ENCODE measurements at regions not wholly inside any gene's neighbourhood (a gene's known extent, or its start where the extent isn't known, plus 50 kb on each side); places are given as distances from the start of the nearest gene placed in this dataset.
"Not testable (repeated sequence)": the region's sequence is repeated elsewhere in the genome, so short reads cannot be mapped to it uniquely, and the experiment has no call there.

DNA sequence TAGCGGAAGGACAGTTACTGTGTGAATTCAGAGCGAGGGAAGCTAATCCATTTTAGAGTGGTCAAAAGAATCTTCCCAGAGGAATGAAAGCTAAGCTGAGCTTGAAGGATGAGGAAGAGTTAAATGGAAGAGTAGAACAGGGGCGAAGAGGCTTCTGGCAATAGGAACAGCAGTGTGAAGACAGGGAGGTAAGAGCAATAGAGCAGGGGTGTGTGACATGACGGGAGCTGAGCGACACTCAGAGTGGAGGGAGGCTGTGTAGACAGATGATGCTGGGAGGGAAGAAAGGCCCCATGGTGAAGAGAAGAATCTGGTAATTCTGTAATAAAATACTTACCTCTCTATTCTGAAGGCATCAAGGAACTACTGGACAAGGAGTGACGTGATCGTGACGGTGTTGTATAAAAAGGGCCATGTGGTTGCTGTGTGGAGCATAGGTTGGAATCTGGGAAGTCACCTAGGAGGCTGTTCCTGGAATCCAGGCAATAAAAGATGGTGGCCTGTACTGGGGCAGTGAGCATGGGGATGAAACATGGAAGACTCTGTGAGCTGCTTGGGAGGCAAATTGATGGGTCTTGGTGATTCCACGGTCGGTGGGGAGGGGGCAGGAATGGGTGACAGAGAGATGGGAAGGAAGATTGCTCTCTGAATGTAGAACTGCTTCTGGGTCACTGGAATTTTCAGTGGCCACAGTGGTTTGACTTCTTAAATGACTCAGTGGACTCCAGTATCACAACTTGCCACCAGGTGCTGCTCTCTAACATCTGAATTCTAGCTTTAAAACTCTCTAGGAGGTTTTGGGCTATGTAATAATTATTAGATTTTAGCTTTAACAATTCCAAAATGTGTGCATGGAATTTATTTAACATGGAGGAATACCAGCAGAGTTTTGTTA, 164.1 kb downstream of the ATP23 start:
- Histone ChIP-seq H3K4me1 (ENCODE audit: control insufficient read depth in 2 of 2, insufficient read depth in 2 of 2, low read length in 2 of 2) (no peaks in the 10 kb centered on the region), H3K27me3 (ENCODE audit: control insufficient read depth in 2 of 2, insufficient read depth in 1 of 2, low read length in 1 of 2) (no peaks in the 10 kb centered on the region), H3K9me3 (ENCODE audit: control insufficient read depth in 2 of 2, insufficient read depth in 1 of 2, low read length in 1 of 2) (no peaks in the 10 kb centered on the region), H3K27ac (ENCODE audit: low read depth in 1 of 2, low read length in 1 of 2) (no peak overlapping the region), H3K4me3 (ENCODE audit: low read length in 2 of 2) (no peak overlapping the region), H3K36me3 (ENCODE audit: control insufficient read depth in 2 of 2, insufficient read depth in 2 of 2, low read length in 1 of 2) (no peaks in the 10 kb centered on the region)
- DNase-seq (ENCODE audit: low read depth in 6 of 9, low spot score in 9 of 9), result no peak
- 95% methylated on average over 10 of the region's 10 CpGs for WGBS

DNA sequence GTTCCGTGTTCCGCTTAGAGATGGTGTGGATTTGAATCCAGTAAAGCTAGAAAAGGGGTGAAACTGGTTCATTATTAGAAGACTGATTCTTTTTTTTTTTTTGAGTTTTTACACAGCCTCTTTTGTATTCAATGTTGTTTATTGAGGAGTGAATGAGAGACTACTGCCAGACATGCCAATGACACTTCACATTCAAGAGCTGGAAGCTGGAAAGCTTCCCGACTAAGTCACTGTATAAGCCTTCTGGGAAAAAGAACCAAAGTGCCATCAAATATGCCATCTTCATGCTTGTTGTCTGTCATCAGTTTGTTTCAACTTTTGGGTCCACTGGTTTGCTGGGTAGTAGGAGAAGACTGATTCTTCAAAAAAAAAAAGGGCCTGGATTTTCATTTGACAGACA, 164.8 kb downstream of the ATP23 start:
- no peak overlapping the region for H3K4me3 ChIP-seq (ENCODE audit: low read length in 2 of 2)
- H3K4me1 ChIP-seq (ENCODE audit: control insufficient read depth in 2 of 2, insufficient read depth in 2 of 2, low read length in 2 of 2), result no peaks in the 10 kb centered on the region
- H3K27me3 ChIP-seq (ENCODE audit: control insufficient read depth in 2 of 2, insufficient read depth in 1 of 2, low read length in 1 of 2), result no peaks in the 10 kb centered on the region
- DNase-seq (ENCODE audit: low read depth in 6 of 9, low spot score in 9 of 9), result no peak
- no peaks in the 10 kb centered on the region for H3K9me3 ChIP-seq (ENCODE audit: control insufficient read depth in 2 of 2, insufficient read depth in 1 of 2, low read length in 1 of 2)
- 99% methylated on average over 3 of the region's 3 CpGs for WGBS
- H3K27ac ChIP-seq (ENCODE audit: low read depth in 1 of 2, low read length in 1 of 2), result no peak overlapping the region
- H3K36me3 ChIP-seq (ENCODE audit: control insufficient read depth in 2 of 2, insufficient read depth in 2 of 2, low read length in 1 of 2), result no peaks in the 10 kb centered on the region

DNA sequence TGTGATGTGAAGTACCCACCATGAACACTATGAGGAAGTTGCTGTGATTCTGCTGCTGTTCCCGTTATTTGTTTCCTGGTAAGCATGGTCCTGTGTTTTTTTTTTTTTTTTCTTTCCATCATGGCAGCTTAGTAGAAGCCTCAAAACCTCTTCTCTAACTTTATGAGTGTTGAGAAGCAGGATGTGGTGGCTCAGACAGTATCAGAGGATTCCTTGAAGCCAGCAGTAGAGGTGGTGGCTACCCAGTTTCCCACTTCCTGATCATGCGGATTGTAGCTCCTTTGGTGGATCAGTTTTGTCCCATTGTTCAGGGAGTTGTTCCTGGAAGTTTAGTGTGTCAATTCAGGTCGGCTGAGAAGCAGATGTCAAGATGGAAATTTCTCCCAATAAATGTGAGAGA, 175.8 kb downstream of the ATP23 start:
- H3K27ac ChIP-seq (ENCODE audit: low read depth in 1 of 2, low read length in 1 of 2), result no peak overlapping the region
- H3K4me1 ChIP-seq (ENCODE audit: control insufficient read depth in 2 of 2, insufficient read depth in 2 of 2, low read length in 2 of 2), result no peaks in the 10 kb centered on the region
- H3K4me3 ChIP-seq (ENCODE audit: low read length in 2 of 2), result no peak overlapping the region
- H3K36me3 ChIP-seq (ENCODE audit: control insufficient read depth in 2 of 2, insufficient read depth in 2 of 2, low read length in 1 of 2), result no peaks in the 10 kb centered on the region
- H3K9me3 ChIP-seq (ENCODE audit: control insufficient read depth in 2 of 2, insufficient read depth in 1 of 2, low read length in 1 of 2), result no peaks in the 10 kb centered on the region
- DNase-seq (ENCODE audit: low read depth in 6 of 9, low spot score in 9 of 9), result no peak
- no peaks in the 10 kb centered on the region for H3K27me3 ChIP-seq (ENCODE audit: control insufficient read depth in 2 of 2, insufficient read depth in 1 of 2, low read length in 1 of 2)
- 37% methylated on average over 3 of the region's 3 CpGs for WGBS

DNA sequence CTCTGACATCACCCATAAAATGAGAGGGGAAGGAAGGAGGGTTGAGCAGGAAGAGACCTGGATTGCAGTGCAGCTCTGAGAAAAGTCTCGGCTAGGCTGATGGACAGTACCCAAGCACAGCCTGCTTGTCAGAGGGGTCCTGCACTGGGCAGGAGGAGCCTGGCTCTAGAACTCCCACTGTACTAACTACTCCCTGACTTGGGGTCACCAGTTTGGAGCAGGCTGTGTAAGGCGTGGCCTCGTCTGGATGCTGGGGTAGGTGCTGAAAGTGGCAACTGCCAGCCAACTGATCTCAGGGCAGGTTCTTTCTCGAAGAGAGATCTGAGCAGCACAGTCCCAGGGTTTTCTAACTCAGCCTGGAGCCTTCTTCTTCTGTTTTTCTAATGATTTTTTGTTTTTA, 176.3 kb downstream of the ATP23 start:
- Histone ChIP-seq H3K4me1 (ENCODE audit: control insufficient read depth in 2 of 2, insufficient read depth in 2 of 2, low read length in 2 of 2) (no peaks in the 10 kb centered on the region), H3K9me3 (ENCODE audit: control insufficient read depth in 2 of 2, insufficient read depth in 1 of 2, low read length in 1 of 2) (no peaks in the 10 kb centered on the region), H3K27ac (ENCODE audit: low read depth in 1 of 2, low read length in 1 of 2) (no peak overlapping the region), H3K27me3 (ENCODE audit: control insufficient read depth in 2 of 2, insufficient read depth in 1 of 2, low read length in 1 of 2) (no peaks in the 10 kb centered on the region), H3K36me3 (ENCODE audit: control insufficient read depth in 2 of 2, insufficient read depth in 2 of 2, low read length in 1 of 2) (no peaks in the 10 kb centered on the region), H3K4me3 (ENCODE audit: low read length in 2 of 2) (no peak overlapping the region)
- DNase-seq (ENCODE audit: low read depth in 6 of 9, low spot score in 9 of 9), result no peak
- WGBS, result 80% methylated on average over 4 of the region's 4 CpGs

DNA sequence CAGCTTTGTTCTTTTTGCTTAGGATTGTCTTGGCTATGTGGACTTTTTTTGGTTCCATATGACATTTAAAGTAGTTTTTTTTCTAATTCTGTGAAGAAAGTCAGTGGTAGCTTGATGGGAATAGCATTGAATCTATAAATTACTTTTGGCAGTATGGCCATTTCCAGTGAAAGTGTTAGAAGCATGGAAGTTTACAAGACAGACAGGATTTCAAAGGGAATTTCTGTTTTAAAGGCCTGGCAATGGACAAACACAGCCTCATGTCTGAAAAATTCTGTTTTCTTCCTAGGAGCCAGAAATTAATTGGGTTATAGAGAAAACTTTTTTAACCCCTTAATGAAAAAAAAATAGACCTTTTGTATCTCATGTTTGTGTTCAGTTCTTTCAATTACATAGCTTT, 184.4 kb downstream of the ATP23 start:
- not testable (repeated sequence) for DNase-seq (ENCODE audit: low read depth in 6 of 9, low spot score in 9 of 9); H3K4me3 ChIP-seq (ENCODE audit: low read length in 2 of 2); H3K9me3 ChIP-seq (ENCODE audit: control insufficient read depth in 2 of 2, insufficient read depth in 1 of 2, low read length in 1 of 2); H3K27ac ChIP-seq (ENCODE audit: low read depth in 1 of 2, low read length in 1 of 2); H3K36me3 ChIP-seq (ENCODE audit: control insufficient read depth in 2 of 2, insufficient read depth in 2 of 2, low read length in 1 of 2); H3K27me3 ChIP-seq (ENCODE audit: control insufficient read depth in 2 of 2, insufficient read depth in 1 of 2, low read length in 1 of 2); H3K4me1 ChIP-seq (ENCODE audit: control insufficient read depth in 2 of 2, insufficient read depth in 2 of 2, low read length in 2 of 2)

DNA sequence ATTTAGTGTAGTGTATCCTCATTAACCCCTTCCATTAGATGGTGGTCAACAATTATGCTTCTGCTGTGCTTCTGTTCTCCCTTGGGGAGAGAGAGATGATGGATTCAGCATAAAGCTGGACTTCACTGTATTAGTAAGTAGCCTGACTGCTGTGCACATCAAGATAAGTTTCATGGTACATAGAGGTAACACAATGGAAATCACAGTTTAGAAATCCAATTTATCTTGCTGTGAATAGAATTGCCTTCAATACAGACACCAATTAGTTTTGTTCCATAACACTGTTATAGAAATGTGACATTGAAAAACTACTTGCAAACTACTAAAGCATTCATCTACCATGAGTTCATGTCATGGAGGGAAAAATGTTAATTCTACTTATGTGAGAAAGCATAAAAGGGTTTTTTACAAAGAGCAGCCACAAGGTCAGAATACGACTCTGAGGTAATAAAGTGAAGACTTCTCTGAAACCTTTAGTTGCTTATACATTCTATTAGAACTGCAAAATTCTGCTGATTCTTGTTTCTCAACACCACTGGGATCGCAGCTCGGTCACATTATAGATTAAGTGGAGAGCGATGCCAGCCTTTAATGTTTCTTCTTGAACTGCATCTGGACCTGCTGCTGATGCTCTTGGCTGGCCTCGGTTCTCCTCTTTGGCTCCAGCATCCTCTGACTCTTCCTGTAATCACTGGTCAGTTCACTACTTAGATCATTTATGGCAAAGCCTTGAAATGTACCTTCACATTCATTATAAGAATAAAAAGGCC, 190.8 kb downstream of the ATP23 start:
- Histone ChIP-seq H3K27ac (ENCODE audit: low read depth in 1 of 2, low read length in 1 of 2) (no peak overlapping the region), H3K36me3 (ENCODE audit: control insufficient read depth in 2 of 2, insufficient read depth in 2 of 2, low read length in 1 of 2) (no peaks in the 10 kb centered on the region), H3K4me1 (ENCODE audit: control insufficient read depth in 2 of 2, insufficient read depth in 2 of 2, low read length in 2 of 2) (no peaks in the 10 kb centered on the region), H3K9me3 (ENCODE audit: control insufficient read depth in 2 of 2, insufficient read depth in 1 of 2, low read length in 1 of 2) (no peaks in the 10 kb centered on the region), H3K4me3 (ENCODE audit: low read length in 2 of 2) (no peak overlapping the region), H3K27me3 (ENCODE audit: control insufficient read depth in 2 of 2, insufficient read depth in 1 of 2, low read length in 1 of 2) (no peaks in the 10 kb centered on the region)
- WGBS, result 95% methylated on average over 5 of the region's 5 CpGs
- no peak for DNase-seq (ENCODE audit: low read depth in 6 of 9, low spot score in 9 of 9)

DNA sequence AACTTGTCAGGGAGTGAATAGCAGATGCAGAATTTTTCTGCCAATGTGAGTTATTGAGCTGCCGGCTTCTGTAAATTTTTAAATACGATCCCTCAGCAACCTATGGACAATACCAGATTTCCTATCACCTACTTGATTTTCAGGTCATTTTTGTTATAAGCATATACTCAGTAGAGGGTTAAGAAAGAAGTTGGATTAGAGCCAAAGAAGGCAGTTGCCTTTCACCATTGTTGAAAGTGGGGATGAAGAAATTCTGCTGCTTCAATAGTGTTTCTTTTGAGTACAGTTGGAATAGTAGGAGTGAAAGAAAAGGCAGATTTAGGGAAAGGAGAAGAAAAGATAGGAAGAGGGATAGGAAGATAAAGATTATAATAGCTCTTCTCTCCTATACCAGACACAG, 197.1 kb downstream of the ATP23 start:
- DNase-seq (ENCODE audit: low read depth in 6 of 9, low spot score in 9 of 9), result no peak
- H3K27ac ChIP-seq (ENCODE audit: low read depth in 1 of 2, low read length in 1 of 2), result no peak overlapping the region

DNA sequence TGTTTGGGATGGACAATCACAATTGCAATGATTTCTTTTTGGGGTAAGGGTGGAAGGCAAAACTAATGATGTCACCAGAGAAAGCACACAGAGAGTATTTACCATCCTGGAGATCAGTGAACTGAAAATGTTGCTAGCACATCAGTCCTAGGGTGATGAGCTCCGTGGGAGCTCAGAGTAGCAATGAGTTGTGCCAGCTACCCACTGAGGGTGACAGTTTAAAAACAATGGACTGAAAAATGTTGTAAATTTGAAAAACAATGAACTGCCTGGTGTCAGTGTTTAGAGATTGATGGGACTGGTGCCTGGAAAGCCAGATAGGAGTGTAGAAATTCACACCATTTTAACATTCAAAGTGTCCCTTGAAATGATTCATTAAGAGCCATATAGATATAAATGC, 198.5 kb downstream of the ATP23 start:
- Histone ChIP-seq H3K36me3 (ENCODE audit: control insufficient read depth in 2 of 2, insufficient read depth in 2 of 2, low read length in 1 of 2) (no peaks in the 10 kb centered on the region), H3K27ac (ENCODE audit: low read depth in 1 of 2, low read length in 1 of 2) (no peak overlapping the region), H3K4me1 (ENCODE audit: control insufficient read depth in 2 of 2, insufficient read depth in 2 of 2, low read length in 2 of 2) (no peaks in the 10 kb centered on the region), H3K27me3 (ENCODE audit: control insufficient read depth in 2 of 2, insufficient read depth in 1 of 2, low read length in 1 of 2) (no peaks in the 10 kb centered on the region), H3K4me3 (ENCODE audit: low read length in 2 of 2) (no peak overlapping the region), H3K9me3 (ENCODE audit: control insufficient read depth in 2 of 2, insufficient read depth in 1 of 2, low read length in 1 of 2) (no peaks in the 10 kb centered on the region)
- DNase-seq (ENCODE audit: low read depth in 6 of 9, low spot score in 9 of 9), result no peak
- WGBS, result 16% methylated on average over 1 of the region's 1 CpG

More for the DNA sequence above, 197.1 kb downstream of the ATP23 start:
- no peaks in the 10 kb centered on the region for H3K9me3 ChIP-seq (ENCODE audit: control insufficient read depth in 2 of 2, insufficient read depth in 1 of 2, low read length in 1 of 2)
- H3K4me3 ChIP-seq (ENCODE audit: low read length in 2 of 2), result no peak overlapping the region
- H3K36me3 ChIP-seq (ENCODE audit: control insufficient read depth in 2 of 2, insufficient read depth in 2 of 2, low read length in 1 of 2), result no peaks in the 10 kb centered on the region
- H3K27me3 ChIP-seq (ENCODE audit: control insufficient read depth in 2 of 2, insufficient read depth in 1 of 2, low read length in 1 of 2), result no peaks in the 10 kb centered on the region
- WGBS, result 82% methylated on average over 2 of the region's 2 CpGs
- H3K4me1 ChIP-seq (ENCODE audit: control insufficient read depth in 2 of 2, insufficient read depth in 2 of 2, low read length in 2 of 2), result no peaks in the 10 kb centered on the region

DNA sequence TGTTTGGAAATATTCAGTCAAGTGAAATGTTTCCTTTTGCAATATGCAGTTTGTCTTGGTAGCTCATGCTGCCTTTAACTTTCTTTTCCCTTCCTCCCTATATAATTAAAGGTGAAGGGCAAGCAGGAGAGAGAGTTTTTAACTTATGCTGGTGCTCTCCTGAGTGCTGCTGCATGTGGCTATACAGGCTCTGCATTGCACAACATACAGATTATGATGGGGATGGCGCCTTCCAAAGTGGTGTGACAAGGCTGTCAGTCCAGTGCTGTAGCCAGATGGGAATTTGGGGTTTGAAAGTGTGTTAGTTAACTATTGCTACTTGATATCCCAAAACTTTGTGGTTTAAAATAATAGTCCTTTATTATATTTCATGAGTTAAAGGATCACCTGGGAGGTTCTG, 199.0 kb downstream of the ATP23 start:
- Histone ChIP-seq H3K9me3 (ENCODE audit: control insufficient read depth in 2 of 2, insufficient read depth in 1 of 2, low read length in 1 of 2) (no peaks in the 10 kb centered on the region), H3K4me3 (ENCODE audit: low read length in 2 of 2) (no peak overlapping the region), H3K27me3 (ENCODE audit: control insufficient read depth in 2 of 2, insufficient read depth in 1 of 2, low read length in 1 of 2) (no peaks in the 10 kb centered on the region), H3K27ac (ENCODE audit: low read depth in 1 of 2, low read length in 1 of 2) (no peak overlapping the region), H3K36me3 (ENCODE audit: control insufficient read depth in 2 of 2, insufficient read depth in 2 of 2, low read length in 1 of 2) (no peaks in the 10 kb centered on the region), H3K4me1 (ENCODE audit: control insufficient read depth in 2 of 2, insufficient read depth in 2 of 2, low read length in 2 of 2) (no peaks in the 10 kb centered on the region)
- DNase-seq (ENCODE audit: low read depth in 6 of 9, low spot score in 9 of 9), result no peak
- WGBS, result 84% methylated on average over 1 of the region's 1 CpG

All from thymus (tissue), 11 donors.